HL-60/S4 treated with retinoic acid at 250 ng/mL for 4 days and 3 days (cell line): ENCODE measurements at regions not wholly inside any gene's neighbourhood (a gene's known extent, or its start where the extent isn't known, plus 50 kb on each side); places are given as distances from the start of the nearest gene placed in this dataset.
"Not testable (repeated sequence)": the region's sequence is repeated elsewhere in the genome, so short reads cannot be mapped to it uniquely, and the experiment has no call there.

Experiments
- in situ Hi-C: fragments of 300-500 bp; cut with MboI; formaldehyde crosslinking; loops from 2 replicates; pipeline ENCODE4 v1.7.0; 2022; ENCODE audit warnings: low sequenced_read_pairs

DNA sequence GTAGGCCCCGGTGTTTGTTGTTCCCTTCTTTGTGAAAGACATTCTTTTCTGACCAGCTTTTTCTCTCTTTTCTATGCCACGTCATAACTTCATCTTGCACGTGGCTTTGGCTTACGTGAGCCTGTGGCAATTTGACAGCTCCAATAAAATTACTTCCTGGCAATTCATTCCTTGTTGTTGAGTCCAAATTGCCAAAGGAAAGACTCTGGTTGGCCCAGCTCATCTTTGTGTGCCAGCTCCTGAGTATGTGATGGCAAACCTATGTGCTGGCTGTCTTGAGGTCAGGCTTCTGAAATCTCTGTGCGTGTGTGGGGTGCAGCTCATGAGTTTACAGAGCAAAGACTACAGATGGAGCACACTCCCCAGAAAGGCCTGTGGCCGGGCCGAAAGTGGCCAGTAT, 272.5 kb upstream of the SGK1 start:
- in situ Hi-C loops: no loop called here

DNA sequence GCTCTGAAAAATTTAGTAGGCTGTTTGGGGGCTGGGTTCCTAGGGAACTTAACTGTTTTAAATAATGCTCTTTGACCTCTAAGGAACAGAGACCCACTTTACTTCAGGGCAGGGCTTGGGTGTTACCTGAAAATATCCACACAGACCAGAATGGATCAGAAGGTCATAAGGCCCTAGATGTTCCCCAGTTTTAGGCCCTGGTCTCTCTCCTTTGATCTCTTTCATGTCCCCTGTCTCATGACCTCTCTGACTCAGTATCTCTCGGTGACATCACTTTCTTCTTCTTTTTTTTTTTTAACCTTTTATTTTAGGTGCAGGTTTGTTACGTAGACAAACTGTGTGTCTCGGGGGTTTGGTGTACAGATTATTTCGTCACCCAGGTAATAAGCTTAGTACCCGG, 272.1 kb upstream of the SGK1 start:
- in situ Hi-C loops: no loop called here

DNA sequence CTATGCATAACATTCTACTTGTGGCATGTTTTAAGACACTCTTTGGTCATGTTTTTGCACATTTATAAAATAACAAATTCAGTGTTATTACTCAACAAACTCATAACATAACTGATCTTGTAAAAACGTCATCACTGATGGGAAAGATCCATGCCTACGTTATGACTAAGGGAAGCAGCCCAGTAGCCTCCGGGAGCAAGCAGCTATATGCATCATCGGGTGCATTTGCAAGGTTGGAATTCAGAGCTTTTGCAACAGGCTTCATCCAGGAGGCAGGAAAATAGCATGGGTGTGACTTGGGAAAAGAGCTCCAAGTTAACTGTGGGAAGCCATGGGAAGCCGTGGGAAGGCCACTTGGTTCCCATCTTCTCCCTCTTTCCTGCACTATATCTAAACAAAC, 271.6 kb upstream of the SGK1 start:
- in situ Hi-C loops: no loop called here

DNA sequence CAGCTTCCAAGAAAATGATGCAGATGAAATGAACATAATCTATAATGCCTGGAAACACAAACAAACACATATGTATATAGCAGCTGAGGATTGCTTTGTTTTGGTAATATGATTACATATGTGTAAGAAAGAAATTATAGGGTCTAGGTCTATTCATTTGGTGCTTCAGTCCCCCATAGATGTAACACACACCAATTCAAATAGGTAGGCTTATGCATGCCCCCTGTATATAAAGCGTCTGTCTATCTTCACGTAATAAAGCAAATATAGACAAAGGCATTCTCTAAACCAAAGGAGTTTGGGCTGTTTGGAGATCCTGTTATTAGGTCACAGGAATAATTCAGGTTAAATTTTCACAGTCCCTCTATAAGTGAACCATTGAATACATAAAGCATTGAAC, 270.4 kb upstream of the SGK1 start:
- in situ Hi-C loops: no loop called here

DNA sequence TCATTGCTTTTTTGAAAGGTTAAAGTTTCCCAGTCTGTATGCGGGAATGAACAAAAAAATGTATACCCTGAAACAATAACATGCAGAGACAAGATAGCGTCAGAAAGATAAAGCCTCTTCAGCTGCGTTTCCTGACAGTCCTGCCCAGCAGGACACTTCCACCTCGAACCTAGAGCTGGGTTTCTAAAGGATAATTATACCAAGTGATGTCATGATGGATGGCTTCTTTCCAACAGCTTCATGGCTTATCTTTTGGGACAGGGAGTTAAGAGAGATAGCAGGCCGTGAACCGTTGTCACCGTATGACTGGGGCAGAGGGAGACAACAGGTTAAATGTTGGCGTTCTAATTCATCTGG, 267.6 kb upstream of the SGK1 start:
- in situ Hi-C loops: no loop called here

DNA sequence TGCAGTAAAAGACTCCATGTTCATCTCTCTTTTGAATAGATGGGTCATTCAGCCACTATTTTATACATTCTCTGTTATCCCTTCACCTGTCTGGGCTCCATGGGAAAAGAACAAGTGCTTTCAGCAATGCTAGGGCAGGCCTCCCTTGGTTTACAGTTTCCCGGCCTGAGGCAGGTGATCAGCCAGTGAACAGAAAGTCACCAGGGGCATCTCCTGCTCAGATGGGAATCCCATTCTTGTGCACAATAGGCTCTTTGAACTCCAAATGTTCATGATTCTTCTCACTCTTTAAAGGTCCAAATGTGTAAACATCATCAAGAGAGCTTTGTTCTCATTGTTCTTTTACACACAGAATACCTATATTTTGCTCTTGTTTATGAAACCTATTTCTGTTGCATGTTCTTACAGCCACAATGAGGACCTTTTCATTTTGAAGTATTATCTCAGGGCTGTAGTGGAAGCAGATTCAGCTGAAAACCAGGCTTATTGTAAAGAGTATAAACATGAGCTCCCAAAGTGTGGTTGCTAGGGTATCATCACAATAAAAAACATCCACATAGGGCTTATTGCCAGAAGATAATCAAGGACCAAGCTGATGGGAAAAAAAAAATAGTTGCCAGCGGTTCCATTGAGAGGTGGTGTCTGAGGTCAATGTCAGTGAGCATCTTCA, 267.1 kb upstream of the SGK1 start:
- in situ Hi-C loops: no loop called here

DNA sequence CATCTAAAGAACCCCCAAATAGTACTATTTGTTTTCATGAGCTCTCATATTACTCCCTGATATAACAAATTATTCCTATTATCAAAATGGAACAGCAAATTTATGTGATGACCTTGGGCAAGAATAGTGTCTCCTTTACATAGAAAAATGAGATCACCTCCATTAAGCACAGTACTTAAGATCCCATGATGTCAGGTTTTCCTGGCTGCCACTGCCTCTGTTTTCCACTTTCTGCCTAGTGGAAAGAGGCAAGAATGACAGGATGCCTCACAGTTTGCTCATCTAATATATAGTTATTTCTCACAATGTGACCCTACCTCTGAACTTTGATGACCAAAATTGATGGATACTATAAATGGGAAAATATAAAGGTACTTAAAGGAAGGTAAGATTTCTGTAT, 260.1 kb upstream of the SGK1 start:
- in situ Hi-C loops: no loop called here

DNA sequence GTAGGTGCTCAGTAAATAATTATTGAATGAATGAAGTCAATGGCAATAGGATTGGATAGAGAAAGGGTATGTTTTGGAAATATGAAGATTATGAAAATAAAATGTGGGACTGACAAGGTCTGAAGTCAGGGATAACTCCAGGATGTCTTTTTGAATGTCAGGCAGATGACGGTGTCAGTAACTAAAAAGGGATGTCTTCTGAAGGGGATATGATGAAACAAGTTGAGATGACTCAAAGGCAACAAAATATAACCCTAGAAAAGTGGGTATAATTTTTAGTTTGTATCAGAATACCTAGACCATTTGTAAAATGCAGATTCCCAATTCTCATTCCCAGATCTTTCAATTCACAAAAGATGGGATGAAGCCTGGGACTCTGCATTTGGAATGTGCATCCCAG, 257.3 kb upstream of the SGK1 start:
- in situ Hi-C loops: no loop called here

DNA sequence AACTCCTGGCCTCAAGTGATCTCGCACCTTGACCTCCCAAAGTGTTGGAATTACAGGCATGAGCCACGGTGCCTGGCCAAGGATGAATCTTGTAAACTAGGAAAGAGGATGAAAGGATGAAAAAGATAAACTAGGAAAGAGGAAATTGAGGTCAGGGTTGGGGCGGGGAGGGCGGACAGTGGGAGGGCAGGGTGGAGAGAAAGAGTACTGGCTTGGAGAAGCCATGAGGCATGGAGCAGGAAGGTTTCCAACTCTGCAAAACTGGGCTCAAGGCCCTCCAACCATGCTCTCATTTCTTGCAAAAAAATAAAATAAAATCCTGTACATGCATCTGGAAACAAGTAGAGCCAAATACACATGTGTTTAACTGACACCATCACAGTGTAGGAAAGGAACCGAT, 256.6 kb upstream of the SGK1 start:
- in situ Hi-C loops: no loop called here

DNA sequence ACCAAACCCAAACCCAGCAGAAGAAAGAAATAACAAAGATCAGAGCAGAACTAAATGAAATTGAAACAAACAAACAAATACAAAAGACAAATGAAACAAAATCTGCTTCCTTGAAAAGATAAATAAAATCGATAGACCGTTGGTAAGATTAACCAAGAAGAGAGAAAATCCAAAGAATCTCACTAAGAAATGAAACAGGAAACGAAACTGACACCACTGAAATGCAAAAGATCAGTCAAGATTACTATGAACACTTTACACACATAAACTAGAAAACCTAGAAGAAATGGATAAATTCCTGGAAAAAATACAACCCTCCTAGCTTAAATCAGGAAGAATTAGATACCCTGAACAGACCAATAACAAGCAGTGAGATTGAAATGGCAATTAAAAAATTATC, 252.1 kb upstream of the SGK1 start:
- in situ Hi-C loops: not testable (repeated sequence)

DNA sequence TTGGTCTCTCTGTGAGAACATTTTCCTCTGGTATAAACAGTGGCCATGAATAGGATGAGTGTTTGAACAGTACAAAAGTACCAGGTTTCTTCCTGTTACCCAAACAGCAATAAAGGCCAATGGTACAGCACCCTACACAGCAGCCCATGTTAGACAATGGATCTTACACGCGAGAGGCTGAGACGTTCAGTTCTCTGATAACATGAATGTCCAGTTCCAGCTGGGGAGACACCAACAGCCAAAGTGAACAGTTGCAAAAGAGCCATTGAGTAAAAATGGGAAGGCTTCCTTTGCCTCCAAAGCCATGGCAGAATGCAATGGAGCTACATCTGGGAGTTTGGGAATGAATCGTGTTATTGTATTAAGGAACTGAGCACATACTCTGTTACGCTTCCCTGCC, 246.8 kb upstream of the SGK1 start:
- in situ Hi-C loops: no loop called here

DNA sequence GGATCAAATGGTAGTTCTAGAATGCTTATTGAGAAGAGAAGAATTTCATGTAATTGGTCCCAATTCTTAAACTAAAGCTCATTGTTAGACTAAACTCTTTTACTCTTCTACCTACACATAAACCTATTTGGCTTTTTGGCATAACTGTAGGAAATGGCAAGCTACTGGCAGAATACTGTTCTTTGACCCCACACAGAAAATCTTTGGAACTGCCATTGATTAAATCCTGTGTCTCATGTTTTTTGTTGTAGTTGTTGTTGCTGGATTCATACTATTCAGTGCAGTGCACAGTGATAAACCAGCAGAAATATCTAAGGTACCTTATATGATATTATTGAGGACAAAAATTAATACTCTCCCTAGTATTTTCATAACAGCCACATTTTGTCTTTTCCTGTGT, 242.1 kb upstream of the SGK1 start:
- in situ Hi-C loops: no loop called here

DNA sequence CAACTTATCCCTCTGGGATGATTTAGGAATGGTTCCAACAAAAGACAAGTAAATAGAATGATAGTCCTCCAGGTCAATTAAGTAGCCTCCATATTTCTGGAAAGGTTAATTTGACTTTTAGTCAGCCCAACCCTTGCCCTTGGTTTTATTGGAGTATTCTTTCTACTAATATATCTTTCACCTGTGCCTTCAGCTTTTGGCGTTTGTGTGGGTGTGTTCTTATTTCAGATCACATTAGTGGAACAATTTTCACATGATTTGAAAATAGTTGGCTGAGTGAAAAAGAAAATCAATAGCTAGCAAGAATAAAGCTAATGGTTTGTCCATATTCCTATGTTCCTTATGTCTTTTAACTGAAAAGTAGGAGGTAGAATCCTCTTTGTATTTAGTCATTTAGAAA, 239.6 kb upstream of the SGK1 start:
- in situ Hi-C loops: no loop called here

DNA sequence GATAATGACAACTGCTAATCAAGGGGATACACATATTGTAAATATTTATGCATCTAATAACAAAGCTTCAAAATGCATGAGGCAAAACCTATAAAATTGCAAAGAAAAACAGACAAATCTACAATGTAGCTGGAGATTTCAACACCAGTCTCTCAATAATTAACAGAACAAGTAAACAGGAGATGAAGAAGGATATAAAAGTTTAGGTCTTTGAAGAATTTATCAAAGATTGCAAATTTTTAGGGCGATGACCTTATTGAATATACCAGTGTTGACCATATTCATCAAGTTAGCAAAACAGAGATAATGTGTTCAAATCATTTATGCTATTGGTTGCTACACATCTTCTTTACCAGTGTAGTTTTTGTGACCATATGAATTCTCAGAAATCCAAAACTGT, 237.8 kb upstream of the SGK1 start:
- in situ Hi-C loops: no loop called here

DNA sequence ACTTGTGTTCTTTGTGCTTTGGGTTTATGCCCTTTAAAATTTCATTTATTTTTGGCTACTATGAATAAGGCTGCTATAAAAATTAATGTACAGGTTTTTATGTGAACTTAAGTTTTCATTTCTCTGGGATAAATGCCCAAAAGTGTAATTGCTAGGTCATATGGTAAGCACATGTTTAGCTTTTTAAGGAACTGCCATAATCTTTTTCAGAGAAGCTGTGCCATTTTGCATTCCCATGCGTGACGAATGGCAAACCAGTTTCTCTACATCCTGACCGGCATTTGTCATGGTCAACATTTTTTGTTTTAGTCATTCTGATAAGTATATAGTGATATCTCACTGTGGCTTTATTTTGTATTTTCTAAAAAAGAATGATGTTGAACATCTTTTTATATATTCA, 236.0 kb upstream of the SGK1 start:
- in situ Hi-C loops: no loop called here

DNA sequence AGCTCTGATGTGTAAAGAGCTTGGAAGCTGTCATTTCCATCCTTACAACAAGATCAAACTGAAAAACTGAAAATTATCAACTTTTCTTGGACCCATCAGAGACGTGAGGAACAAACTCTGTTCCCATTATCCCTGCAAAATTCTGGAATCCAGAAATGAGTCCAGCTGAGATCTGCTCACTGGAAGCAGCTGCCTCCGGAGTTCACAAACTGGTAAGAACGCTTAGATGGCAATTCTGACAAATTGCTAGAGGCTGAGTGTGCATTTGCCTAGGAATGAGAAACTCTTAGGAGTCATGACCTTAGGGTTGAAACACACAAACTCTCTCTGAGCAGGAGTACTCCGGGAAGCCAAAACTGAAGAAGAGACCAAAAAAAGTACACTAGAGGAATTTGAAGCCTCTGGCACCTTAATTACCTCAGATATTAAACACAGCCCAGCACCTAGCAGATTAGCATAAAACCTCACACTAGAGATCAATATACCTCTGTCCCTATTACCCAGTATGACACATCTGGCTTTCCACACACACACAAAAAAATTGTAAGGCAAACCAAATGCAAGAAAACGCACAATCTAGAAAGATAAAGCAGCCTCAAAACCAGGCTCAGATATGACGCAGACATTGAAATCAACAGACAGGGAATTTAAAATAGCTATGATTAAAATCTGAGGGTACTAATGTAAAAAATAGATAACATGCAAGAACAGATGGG, 233.5 kb upstream of the SGK1 start:
- in situ Hi-C loops: no loop called here

DNA sequence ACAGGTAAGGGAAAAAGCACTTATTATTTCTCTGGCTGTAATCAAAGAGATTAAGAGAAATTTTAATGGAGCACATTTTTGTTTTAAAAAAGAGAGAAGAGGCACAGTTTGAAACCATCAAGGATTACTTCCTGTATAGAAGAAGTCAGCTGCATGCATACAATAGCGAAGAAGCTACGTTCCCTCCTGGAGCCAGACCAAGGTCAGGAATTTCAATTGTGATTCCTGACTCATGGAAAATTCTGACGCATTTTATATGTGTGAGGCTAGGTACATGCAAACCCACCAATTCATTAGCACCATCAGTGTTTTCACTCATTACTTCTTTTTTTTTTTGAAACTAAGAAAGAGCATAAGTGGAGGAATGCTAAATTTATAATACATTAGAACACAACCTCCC, 232.7 kb upstream of the SGK1 start:
- in situ Hi-C loops: no loop called here

DNA sequence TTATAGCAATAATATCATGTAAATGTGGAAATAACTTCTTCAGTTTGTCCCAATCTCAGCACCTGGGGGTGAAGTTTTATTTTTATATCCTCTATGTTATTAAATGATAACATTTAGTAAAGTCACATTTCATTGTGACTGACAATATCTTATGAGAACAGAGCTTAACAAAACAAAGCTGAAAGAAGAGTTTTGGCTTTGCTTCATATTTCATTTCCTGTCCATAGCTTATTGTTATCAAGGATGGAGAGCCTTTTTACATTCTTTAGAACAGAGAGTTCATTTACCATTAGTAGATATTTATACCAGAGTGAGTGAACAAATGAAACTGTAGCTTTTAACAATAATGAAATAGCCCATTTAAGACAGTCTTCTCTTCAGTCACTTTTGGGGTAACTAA, 231.9 kb upstream of the SGK1 start:
- in situ Hi-C loops: no loop called here

DNA sequence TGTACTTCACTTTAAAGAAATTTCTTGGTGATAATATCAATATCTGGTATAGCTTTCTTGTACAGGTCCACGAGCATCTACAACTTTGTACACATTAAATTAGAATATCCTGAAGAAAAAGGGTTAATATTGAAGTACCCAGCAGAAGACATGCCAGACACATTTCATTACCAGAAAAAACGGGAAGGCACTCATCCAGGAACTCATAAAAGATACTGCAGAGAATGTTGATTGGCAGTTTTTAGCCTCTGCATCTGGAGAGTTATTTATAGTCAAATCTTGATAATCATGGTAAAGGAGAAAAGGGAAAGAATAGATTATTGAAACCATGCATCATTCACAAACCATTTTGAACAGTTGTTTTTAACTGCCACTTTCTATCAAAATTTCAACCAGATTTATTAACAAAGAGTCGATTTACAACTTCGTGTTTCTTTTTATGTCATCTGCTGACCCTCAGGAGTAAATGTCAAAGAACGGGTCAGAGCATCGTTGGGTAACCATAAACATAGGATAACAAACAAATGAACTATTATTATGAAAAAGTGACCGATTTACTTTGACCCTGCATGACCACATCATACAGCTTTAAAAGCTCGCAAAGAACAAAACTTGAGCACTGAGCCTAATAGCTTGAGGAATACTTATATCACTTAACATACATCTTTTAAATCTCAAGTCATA, 229.2 kb upstream of the SGK1 start:
- in situ Hi-C loops: no loop called here

DNA sequence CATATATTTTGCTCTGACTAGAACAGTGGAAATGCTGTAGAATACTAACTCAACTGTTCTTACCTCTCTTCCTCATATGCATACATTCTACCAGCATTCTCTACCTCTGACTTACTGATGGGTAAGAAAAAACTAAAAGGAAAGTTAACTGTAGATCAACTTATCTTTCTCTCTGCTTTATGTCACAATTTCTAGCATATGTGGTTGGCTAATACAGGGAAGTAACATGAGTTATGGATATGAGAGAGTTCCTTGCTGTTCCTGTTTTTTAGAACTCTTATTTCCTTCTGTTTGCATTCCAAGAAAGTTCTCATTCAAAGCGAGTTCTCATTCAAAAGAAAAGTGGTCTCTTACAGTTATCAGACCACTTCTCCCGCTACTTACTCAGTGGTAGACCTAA, 226.8 kb upstream of the SGK1 start:
- in situ Hi-C loops: no loop called here

DNA sequence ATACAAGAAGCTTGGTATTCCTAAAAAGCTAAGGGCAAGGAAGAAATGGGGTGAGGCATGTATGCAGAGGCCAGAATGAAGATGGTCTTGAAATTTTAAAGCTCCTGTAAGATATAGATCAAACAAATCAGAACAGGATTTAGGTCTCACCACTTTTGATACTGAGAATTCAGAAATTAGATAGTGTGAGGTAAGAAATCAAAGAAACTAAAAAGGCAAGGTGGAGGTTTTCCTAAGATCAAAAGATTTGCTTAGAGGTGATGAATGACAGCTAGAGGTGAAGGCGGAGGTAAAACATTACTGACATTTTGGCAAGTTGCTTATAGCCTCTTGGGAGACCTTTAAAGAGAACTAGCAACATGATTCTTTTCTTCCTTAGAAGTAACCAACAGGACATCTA, 225.2 kb upstream of the SGK1 start:
- in situ Hi-C loops: no loop called here

DNA sequence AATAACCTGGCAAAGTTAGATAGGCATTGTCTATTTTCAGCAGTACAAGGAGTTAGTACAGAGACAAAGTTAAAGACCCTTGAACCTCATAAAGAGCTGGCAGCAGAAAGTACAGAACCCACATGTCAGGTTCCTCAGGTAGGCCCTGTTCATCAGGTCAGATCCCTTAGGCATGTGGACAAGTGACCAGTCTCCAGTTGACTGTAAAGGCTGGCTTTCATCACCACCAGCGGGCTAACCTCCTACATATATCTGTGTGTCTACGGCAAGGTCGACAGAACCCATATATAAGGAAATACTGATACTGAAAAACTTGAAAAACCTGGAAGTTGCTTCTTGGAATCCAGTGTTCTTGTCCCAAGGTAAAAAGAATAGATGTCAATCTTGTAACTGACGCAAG, 223.1 kb upstream of the SGK1 start:
- in situ Hi-C loops: no loop called here
